Choroid plexus epithelial cell (primary cell): ENCODE measurements at regions not wholly inside any gene's neighbourhood (a gene's known extent, or its start where the extent isn't known, plus 50 kb on each side); places are given as distances from the start of the nearest gene placed in this dataset.

Experiments
- DNase-seq: peaks from one replicate; pipeline ENCODE4 v3.0.0-alpha.2; 2010; ENCODE audit warnings: low read depth
- H3K4me3 ChIP-seq: 2 replicates; pipeline ENCODE4 v1.5.1; 2011; ENCODE audit warnings: low read depth, mild to moderate bottlenecking, control low read depth, low read length, moderate library complexity
- CTCF ChIP-seq: conservative IDR thresholded peaks from 2 replicates; pipeline ENCODE4 v1.5.1; 2011; ENCODE audit warnings: low read depth, mild to moderate bottlenecking, control low read depth, inconsistent platforms, low read length, moderate library complexity

GRCh38 chr3:191808073-191808472 lies 347.1 kb downstream of the PYDC2 start:
- no peak for DNase-seq
- H3K4me3 ChIP-seq, result no peak overlapping the region
- TF ChIP-seq CTCF, result no peak

DNA sequence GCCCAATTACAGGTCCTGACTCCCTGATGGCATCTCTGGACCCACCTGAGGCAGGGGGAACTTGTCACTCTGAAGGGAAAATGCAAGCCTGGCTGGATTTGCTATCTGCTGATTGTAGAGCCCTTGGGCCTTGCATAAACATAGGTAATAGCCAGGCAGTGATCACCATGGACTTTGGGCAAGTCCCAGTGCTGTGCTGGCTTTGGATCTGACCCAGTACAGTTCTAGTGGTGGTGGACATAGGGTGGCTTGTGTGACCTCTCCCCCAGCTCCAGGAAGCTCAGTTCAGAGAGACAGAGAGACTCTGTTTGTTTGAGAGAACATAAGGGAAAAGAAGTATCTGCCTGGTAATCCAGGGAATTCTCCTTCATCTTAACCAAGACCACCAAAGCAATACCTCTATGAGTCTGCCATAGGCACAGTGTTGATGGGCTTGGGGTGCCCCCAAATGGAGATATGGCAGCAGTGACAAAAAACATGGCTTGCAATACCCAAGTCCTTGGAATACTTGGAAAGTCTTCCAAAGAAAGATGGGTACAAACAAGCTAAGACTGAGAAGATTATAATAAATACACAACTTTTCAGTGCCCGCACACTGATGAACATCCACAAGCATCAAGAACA lies 348.5 kb downstream of the PYDC2 start:
- DNase-seq, result no peak
- no peak for TF ChIP-seq CTCF
- no peak overlapping the region for H3K4me3 ChIP-seq

- TF ChIP-seq CTCF, result no peak
- no peak overlapping the region for H3K4me3 ChIP-seq
- DNase-seq, result no peak
Measured at GRCh38 chr3:191813245-191813644, 352.3 kb downstream of the PYDC2 start.

GRCh38 chr3:191848818-191849217 lies 387.9 kb downstream of the PYDC2 start:
- no peak for TF ChIP-seq CTCF
- no peak overlapping the region for H3K4me3 ChIP-seq
- DNase-seq, result no peak

DNA sequence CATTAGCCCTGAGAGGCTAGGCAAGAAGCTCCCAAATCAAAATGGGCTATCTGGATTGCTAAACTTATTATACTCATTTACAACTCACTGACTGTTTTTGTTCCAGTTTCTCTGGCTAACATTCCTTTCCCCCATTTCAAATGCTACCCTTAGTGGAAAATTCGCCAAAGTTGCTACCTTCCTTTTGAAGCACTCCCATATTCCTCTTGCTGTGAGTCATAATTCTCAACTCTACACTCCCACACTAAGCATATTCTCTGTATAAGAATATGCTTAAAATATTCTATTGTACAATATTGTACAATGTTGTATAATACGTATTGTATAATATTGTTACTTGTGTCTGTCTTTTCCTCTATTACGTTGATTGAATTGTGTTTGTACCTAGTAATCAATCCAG lies 398.6 kb downstream of the PYDC2 start:
- DNase-seq, result no peak
- TF ChIP-seq CTCF, result no peak

DNA sequence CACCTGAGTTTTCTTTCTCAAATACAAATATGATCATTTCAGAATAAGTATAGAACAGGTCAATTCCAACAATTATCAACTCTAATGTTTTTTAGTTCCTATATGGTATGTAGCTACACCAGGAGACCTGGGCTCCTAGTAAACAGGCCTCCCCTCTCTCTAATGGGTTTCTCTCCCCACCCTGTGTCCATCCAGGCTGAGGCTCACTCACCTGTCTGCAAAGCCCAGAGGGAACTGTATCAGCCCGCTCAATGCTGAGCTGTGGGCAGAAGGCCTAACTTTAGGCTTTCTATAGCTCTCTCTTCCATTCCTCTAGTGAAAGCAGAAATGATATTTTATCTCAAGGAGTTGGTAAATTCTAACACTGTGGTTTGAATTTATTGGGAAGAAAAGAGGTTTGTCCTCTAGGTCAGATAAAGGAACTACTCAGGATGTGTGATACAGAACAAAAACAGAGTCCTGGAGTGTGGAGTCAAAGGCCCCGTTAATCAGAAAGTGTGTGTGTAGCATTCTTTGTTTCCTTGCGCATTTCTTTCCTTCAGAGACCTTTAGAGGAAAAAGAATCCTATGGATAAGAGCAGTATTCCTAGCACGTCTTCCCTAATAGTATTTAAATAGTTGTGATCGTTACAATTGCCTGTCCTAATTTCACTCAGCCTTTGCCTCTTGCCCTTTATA lies 408.9 kb downstream of the PYDC2 start:
- DNase-seq, result no peak
- no peak for TF ChIP-seq CTCF
- no peak overlapping the region for H3K4me3 ChIP-seq

More for the DNA sequence above, 398.6 kb downstream of the PYDC2 start:
- H3K4me3 ChIP-seq, result no peak overlapping the region

GRCh38 chr3:191873736-191874135 lies 412.8 kb downstream of the PYDC2 start:
- H3K4me3 ChIP-seq, result no peak overlapping the region
- DNase-seq, result no peak
- no peak for TF ChIP-seq CTCF
